ENCODE measurements at regions not wholly inside any gene's neighbourhood (a gene's known extent, or its start where the extent isn't known, plus 50 kb on each side); places are given as distances from the start of the nearest gene placed in this dataset.

DNA sequence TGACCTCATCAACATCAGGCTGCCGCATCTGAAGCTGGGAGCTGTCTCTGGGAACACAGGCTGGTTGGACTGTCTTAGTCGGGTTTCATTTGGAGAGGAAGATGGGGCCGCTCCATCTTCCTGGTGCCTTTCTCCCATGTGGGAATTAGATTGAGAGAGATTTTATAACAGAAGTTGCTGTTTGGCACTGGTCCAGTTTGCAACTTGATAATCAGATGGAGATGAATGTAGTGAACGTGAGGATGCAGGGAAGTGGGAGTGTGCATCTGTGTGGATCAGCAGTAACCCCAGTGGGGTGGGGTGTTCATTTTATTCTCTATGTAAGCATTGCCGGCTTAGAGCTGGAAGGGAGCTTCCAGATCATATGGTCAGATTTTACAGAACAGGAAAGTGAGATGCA lies 250.9 kb downstream of the DCDC2C start:
- Mint-ChIP-seq H3K4me3 (no peak overlapping the region), H3K27ac (ENCODE audit: unreplicated experiment) (no peak overlapping the region), H3K9me3 (peaks cover 3% of the 10 kb centered on the region), H3K4me1 (peaks cover 8% of the 10 kb centered on the region), H3K27me3 (ENCODE audit: low read depth) (no peaks in the 10 kb centered on the region), H3K36me3 (ENCODE audit: low read depth) (no peaks in the 10 kb centered on the region)
- no peak for DNase-seq (ENCODE audit: low read depth, low spot score)
- TF ChIP-seq, protein P1, sequence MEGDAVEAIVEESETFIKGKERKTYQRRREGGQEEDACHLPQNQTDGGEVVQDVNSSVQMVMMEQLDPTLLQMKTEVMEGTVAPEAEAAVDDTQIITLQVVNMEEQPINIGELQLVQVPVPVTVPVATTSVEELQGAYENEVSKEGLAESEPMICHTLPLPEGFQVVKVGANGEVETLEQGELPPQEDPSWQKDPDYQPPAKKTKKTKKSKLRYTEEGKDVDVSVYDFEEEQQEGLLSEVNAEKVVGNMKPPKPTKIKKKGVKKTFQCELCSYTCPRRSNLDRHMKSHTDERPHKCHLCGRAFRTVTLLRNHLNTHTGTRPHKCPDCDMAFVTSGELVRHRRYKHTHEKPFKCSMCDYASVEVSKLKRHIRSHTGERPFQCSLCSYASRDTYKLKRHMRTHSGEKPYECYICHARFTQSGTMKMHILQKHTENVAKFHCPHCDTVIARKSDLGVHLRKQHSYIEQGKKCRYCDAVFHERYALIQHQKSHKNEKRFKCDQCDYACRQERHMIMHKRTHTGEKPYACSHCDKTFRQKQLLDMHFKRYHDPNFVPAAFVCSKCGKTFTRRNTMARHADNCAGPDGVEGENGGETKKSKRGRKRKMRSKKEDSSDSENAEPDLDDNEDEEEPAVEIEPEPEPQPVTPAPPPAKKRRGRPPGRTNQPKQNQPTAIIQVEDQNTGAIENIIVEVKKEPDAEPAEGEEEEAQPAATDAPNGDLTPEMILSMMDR (conservative IDR thresholded peaks at IDR 0.05), result no peak

DNA sequence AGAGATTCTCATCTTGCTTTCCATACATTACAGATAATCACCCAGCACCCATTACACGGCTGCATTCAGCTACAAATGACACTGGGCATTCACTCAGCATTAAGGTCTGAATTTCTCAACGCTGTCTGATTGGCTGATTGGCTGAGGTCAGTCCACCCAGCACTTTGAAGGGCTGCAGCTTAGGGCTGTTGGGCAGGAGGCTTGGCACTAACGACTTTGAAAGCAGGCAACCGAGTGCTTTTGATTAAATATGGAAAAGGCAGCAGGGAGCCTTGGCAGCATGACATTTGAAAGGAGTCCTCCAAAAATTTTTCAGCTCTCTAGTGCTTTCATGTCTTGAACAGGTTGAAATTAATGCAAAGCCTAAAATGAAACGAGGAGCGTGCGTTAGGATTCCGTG lies 253.0 kb downstream of the DCDC2C start:
- no peak for DNase-seq (ENCODE audit: low read depth, low spot score)
- TF ChIP-seq, protein P1 (conservative IDR thresholded peaks at IDR 0.05), result no peak
- Mint-ChIP-seq H3K27me3 (ENCODE audit: low read depth) (no peaks in the 10 kb centered on the region), H3K36me3 (ENCODE audit: low read depth) (no peaks in the 10 kb centered on the region), H3K4me3 (no peak overlapping the region), H3K9me3 (peaks cover 4% of the 10 kb centered on the region), H3K27ac (ENCODE audit: unreplicated experiment) (no peak overlapping the region), H3K4me1 (peaks cover 18% of the 10 kb centered on the region)

DNA sequence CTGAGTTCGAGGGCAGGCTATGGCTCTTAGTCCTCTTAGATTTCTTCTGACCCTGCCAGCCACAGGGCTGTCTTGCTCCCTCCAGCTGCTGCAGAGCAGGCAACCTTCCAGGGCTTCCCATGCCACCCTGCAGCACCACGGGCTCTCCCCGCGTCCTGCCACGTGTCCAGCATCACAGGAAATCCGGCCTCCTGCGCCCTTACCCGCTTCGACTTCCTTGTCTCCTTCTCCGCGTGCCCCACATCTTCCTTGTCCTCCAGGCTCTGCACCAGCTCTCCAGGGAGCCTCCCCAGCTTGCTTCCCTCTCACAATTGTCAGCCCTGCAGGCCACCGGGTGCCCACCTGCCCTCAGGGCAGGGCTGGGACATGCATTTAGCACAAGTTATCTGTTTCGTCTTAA lies 253.5 kb downstream of the DCDC2C start:
- no peaks in the 10 kb centered on the region for H3K27me3 Mint-ChIP-seq (ENCODE audit: low read depth)
- peak overlapping the region; percentile 71 for H3K27ac Mint-ChIP-seq (ENCODE audit: unreplicated experiment)
- DNase-seq (ENCODE audit: low read depth, low spot score), result no peak
- no peak overlapping the region for H3K4me3 Mint-ChIP-seq
- H3K9me3 Mint-ChIP-seq, result peaks cover 2% of the 10 kb centered on the region
- TF ChIP-seq, protein P1 (conservative IDR thresholded peaks at IDR 0.05), result no peak
- peaks cover 21% of the 10 kb centered on the region for H3K4me1 Mint-ChIP-seq
- H3K36me3 Mint-ChIP-seq (ENCODE audit: low read depth), result no peaks in the 10 kb centered on the region

DNA sequence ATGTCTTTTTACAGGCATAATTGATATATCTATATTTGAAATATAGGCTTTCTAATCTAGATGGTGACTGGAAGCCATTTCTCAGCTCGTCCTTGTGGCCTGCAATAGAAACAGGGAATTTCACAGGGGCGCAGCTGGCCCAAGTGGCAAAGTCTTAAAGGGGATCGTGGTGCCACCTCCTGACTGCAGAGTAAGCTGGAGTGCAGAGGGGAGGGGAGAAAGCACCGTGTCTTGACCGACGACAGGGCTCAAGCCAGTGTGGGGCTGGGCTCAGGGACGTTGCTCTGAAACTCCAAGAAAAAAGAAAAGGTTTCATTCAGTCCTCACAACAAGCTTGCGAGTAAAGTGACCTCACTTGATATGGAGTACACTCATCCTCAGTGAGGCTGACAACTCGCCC lies 255.1 kb downstream of the DCDC2C start:
- Mint-ChIP-seq H3K27ac (ENCODE audit: unreplicated experiment) (no peak overlapping the region), H3K27me3 (ENCODE audit: low read depth) (no peaks in the 10 kb centered on the region), H3K36me3 (ENCODE audit: low read depth) (no peaks in the 10 kb centered on the region), H3K4me3 (no peak overlapping the region), H3K4me1 (peaks cover 21% of the 10 kb centered on the region), H3K9me3 (peaks cover 2% of the 10 kb centered on the region)
- no peak for DNase-seq (ENCODE audit: low read depth, low spot score)
- TF ChIP-seq, protein P1 (conservative IDR thresholded peaks at IDR 0.05), result no peak

DNA sequence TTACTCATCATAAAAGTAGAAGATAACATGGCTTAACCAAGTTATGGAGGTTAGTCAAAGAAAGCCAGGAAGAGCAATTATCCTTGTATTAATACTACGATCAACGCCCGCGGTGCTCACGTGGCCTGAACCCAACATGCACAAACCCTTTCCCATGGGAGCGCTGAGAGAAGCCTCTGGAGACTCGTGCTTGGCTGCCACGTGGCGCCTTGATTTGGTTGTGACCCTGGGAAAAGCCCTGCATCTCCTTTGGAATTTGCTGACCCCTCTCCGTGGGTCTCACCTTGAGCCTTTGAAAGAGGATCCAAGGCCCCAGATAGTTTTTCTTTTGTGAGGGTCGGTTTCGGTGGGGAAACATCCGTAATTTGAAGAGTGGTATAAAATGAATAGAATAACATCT lies 255.6 kb downstream of the DCDC2C start:
- no peaks in the 10 kb centered on the region for H3K36me3 Mint-ChIP-seq (ENCODE audit: low read depth)
- H3K27ac Mint-ChIP-seq (ENCODE audit: unreplicated experiment), result no peak overlapping the region
- H3K27me3 Mint-ChIP-seq (ENCODE audit: low read depth), result no peaks in the 10 kb centered on the region
- no peak overlapping the region for H3K4me3 Mint-ChIP-seq
- TF ChIP-seq, protein P1 (conservative IDR thresholded peaks at IDR 0.05), result no peak
- peaks cover 21% of the 10 kb centered on the region for H3K4me1 Mint-ChIP-seq
- peaks cover 2% of the 10 kb centered on the region for H3K9me3 Mint-ChIP-seq
- DNase-seq (ENCODE audit: low read depth, low spot score), result no peak

DNA sequence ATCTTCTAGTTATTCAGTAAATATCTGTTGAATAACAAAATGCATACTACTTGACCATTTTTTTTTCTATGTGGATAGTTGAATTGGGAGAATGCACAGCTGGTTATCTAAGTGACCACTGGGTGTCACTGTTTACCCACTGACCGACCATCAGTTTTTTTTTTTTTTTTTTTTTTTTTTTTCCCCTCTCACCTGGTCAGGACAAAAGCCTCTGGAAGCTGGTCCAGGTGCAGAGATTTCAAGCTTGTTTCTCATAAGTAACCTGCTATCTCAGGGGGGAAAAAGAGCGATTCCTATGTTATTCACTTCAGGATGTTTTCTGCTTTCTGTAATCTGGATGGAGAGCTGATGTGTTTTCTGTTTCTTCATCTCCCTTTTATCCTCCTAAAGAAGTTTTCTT lies 256.0 kb downstream of the DCDC2C start:
- no peaks in the 10 kb centered on the region for H3K27me3 Mint-ChIP-seq (ENCODE audit: low read depth)
- no peak for DNase-seq (ENCODE audit: low read depth, low spot score)
- H3K36me3 Mint-ChIP-seq (ENCODE audit: low read depth), result no peaks in the 10 kb centered on the region
- no peak overlapping the region for H3K27ac Mint-ChIP-seq (ENCODE audit: unreplicated experiment)
- peaks cover 2% of the 10 kb centered on the region for H3K9me3 Mint-ChIP-seq
- peaks cover 21% of the 10 kb centered on the region for H3K4me1 Mint-ChIP-seq
- TF ChIP-seq, protein P1 (conservative IDR thresholded peaks at IDR 0.05), result peak; percentile 93
- no peak overlapping the region for H3K4me3 Mint-ChIP-seq

All from neural crest cell (in vitro differentiated cells).